ENCODE measurements at regions not wholly inside any gene's neighbourhood (a gene's known extent, or its start where the extent isn't known, plus 50 kb on each side); places are given as distances from the start of the nearest gene placed in this dataset.

- no peak for DNase-seq
Measured at GRCh38 chr10:21249435-21249834, 276.0 kb downstream of the SKIDA1 start.

GRCh38 chr10:21247592-21247991 lies 277.9 kb downstream of the SKIDA1 start:
- no peak for DNase-seq

GRCh38 chr10:21246178-21246577 lies 279.3 kb downstream of the SKIDA1 start:
- no peak for DNase-seq

GRCh38 chr10:21243748-21244257 lies 281.7 kb downstream of the SKIDA1 start:
- DNase-seq: no peak

GRCh38 chr10:21242915-21243314 lies 282.6 kb downstream of the SKIDA1 start:
- DNase-seq: no peak

GRCh38 chr10:21238717-21239116 lies 286.8 kb downstream of the SKIDA1 start:
- no peak for DNase-seq

- DNase-seq: no peak
Measured at GRCh38 chr10:21238044-21238443, 287.4 kb downstream of the SKIDA1 start.

- no peak for DNase-seq
Measured at GRCh38 chr10:21234761-21235160, 290.7 kb downstream of the SKIDA1 start.

GRCh38 chr10:21230219-21230618 lies 295.3 kb downstream of the SKIDA1 start:
- DNase-seq: no peak

GRCh38 chr10:21217748-21218367 lies 307.6 kb downstream of the SKIDA1 start:
- no peak for DNase-seq

- DNase-seq: no peak
Measured at GRCh38 chr10:21217107-21217506, 308.4 kb downstream of the SKIDA1 start.

- no peak for DNase-seq
Measured at GRCh38 chr10:21214329-21214728, 311.2 kb downstream of the SKIDA1 start.

GRCh38 chr10:21213381-21213780 lies 312.1 kb downstream of the SKIDA1 start:
- no peak for DNase-seq

- no peak for DNase-seq
Measured at GRCh38 chr10:21212912-21213311, 312.6 kb downstream of the SKIDA1 start.

- DNase-seq: no peak
Measured at GRCh38 chr10:21212348-21212747, 313.1 kb downstream of the SKIDA1 start.

GRCh38 chr10:21209495-21209894 lies 312.4 kb upstream of the NEBL start:
- DNase-seq: no peak

- DNase-seq: no peak
Measured at GRCh38 chr10:21208666-21209316, 311.7 kb upstream of the NEBL start.

GRCh38 chr10:21207852-21208646 lies 310.9 kb upstream of the NEBL start:
- DNase-seq: no peak

GRCh38 chr10:21205328-21205727 lies 308.2 kb upstream of the NEBL start:
- no peak for DNase-seq

- no peak for DNase-seq
Measured at GRCh38 chr10:21203473-21204107, 306.5 kb upstream of the NEBL start.

- no peak for DNase-seq
Measured at GRCh38 chr10:21202776-21203462, 305.8 kb upstream of the NEBL start.

- DNase-seq: no peak
Measured at GRCh38 chr10:21199501-21199900, 302.4 kb upstream of the NEBL start.

GRCh38 chr10:21197838-21198237 lies 300.7 kb upstream of the NEBL start:
- no peak for DNase-seq
